GM21360 (cell line): ENCODE measurements at regions not wholly inside any gene's neighbourhood (a gene's known extent, or its start where the extent isn't known, plus 50 kb on each side); places are given as distances from the start of the nearest gene placed in this dataset.

ENCODE experiments used
- ATAC-seq: cut with Tn5 transposase; IDR thresholded peaks from one replicate; pipeline ENCODE4 v1.9.1; 2021; ENCODE audit warnings: mild to moderate bottlenecking, moderate library complexity; ENCODE audit not compliant: unreplicated experiment

DNA sequence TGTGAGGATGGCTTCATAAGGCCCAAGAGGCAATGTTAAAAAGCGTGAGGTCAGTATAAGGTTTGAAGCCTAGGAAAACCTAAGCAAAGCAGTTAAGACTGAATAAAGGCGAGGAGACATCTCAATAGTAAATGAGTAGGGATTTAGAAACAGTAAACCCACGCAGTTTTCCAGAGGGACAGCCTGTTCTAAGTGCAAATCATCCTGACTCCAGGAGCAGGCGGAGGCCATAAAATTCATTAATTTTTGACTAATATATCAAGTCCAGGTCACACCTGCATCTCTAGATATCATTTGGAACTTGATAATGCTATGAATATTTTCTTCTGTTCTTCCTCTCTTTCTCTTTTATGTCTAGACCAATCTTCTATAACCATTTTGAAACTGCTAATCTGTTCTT lies 597.0 kb upstream of the RGS18 start:
- ATAC-seq = no peak

DNA sequence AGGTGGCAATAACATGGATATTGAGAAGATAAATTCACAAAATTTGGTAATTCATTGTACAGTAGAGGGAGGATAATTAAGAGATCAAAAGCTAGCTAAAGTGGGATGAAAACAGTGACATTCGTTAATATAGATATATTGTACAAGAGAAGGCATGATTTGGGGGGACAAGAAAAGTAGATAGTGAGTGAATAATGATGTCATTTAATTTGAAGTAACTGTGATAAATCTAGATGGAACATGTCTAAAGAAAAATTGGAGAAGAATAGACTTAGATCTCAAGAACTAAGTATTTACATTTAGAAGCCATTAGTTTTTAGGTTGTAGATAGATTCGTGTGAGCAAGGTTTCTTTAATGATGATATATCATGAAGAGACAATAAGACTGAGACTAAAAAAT lies 594.0 kb upstream of the RGS18 start:
- ATAC-seq = no peak

GRCh38 chr1:191572479-191572878 lies 585.8 kb upstream of the RGS18 start:
- no peak for ATAC-seq

DNA sequence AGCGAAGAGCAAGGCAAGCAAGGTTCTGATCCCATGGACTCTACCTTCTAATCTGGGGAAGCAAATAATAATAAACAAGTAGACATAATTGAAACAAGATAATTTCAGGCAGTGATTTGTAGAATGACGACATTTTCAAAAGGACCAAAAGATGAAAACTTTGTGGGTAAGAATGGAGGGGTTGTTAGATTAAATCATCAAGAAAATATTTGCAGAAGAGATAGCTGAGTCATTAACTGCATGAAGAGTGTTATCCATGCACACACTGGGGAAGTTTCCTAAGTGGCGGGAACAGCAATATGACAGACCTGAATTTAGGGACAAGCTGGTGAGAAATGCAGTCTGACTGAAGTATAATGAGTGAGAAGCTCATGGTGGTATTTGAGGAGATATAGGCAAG lies 583.1 kb upstream of the RGS18 start:
- ATAC-seq = no peak

- no peak for ATAC-seq
These were observed 582.5 kb upstream of the RGS18 start for GRCh38 chr1:191575746-191576145.

- no peak for ATAC-seq
These were observed 581.0 kb upstream of the RGS18 start for GRCh38 chr1:191577213-191577612.

DNA sequence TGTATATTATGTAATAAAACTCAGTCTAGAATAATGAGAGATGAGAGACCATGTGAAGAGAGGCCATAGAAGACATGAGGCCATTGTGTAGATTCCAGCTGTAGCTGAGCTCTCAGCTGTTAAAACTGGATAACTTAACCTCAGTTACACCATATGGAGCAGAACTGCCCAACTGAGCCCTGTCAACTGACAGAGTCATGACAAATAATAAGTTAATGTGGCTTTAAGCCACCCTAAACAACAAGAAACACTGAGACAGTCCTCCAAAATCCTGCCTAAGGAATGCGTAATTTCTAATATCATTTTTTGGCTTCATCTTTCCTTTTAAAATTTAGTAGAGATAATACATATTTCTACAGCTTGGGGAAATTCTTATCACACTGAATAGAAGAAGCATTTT lies 580.0 kb upstream of the RGS18 start:
- no peak for ATAC-seq

DNA sequence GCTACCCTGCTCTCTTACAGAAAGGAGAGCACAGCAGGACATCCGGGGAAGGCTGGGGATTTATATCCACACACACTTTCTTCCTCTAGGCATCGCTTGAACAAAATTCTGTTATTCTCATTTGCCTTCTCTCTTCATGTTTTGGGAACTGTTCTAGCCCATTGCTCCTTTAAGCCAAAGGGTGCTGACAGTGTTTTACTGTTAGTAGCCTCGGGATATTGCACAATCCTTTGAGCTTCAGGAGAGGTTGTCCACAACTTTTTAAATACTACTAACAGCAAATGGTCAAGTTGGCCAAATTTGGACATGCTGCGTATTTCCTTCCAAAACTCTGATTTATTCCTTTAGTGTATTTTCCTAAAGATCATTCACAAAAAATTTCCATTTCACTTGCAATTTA lies 579.2 kb upstream of the RGS18 start:
- no peak for ATAC-seq

DNA sequence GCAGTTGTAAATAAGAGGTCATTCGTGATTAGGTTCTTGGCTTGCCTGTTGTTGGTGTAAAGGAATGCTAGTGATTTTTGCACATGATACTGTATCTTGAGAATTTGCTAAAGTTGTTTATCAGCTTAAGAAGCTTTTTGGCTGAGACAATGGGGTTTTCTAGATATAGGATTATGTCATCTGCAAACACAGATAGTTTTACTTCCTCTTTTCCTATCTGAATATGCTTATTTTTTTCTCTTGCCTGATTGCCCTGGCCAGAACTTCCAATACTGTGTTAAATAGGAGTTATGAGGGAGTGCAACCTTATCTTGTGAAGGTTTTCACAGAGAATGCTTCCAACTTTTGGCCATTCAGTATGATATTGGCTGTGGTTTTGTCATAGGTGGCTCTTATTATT lies 576.1 kb upstream of the RGS18 start:
- ATAC-seq = peak; percentile 67

- ATAC-seq = no peak
These were observed 573.2 kb upstream of the RGS18 start for GRCh38 chr1:191585095-191585494.

DNA sequence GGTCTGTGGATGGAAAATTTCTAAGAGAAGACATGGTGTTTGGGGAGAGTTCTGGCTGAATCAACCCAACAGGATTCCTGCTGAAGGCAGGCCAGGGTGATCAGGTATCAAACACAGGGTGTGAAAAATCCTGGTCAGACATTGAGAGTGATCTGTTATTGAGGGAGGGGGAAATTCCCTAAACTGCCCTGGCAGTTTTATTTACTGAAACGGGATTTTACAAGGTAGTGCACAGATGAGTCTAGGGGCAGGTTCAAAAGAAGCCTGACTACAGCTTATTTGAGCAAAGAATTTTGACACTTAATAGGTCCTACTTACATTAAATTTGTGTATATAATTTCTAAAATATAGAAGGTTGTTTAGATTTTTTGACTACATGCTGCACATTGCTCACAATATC lies 569.4 kb upstream of the RGS18 start:
- ATAC-seq = no peak

DNA sequence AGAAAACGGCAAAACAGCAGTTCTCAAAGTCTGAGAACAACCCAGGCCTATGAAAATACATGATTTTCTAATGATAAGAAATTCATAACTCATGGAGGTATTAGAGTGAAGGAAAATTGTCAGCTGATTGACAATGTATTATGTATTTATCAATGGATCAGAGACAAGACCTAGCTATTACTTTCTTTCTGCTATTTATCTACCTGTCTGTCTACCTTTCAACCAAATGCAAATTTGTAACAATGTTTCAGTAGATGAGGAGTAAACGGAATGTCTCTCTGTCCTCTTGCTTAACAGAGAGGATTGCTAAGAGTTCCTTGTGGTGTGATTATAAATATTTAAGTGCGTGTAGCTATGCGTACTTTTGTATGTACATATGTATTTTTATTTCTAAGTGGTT lies 568.7 kb upstream of the RGS18 start:
- no peak for ATAC-seq

DNA sequence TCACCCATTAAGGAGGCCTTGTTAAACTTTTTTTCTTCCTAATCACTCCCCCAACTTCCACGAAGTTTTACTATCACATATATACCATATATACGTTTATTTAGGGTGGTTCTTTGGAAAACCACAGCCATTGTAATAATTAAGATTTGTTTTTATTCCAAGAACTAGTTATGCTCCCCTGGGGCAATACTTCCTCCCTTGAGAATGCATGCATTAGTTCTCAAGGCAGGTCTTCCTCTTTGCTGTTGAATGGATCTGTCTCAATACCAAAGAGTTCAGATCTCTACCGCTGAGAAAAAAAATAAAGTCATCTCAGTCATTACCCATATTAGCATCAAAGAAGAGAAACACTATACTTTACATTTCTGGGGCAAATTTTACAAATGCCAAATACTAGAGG lies 567.7 kb upstream of the RGS18 start:
- ATAC-seq = no peak

DNA sequence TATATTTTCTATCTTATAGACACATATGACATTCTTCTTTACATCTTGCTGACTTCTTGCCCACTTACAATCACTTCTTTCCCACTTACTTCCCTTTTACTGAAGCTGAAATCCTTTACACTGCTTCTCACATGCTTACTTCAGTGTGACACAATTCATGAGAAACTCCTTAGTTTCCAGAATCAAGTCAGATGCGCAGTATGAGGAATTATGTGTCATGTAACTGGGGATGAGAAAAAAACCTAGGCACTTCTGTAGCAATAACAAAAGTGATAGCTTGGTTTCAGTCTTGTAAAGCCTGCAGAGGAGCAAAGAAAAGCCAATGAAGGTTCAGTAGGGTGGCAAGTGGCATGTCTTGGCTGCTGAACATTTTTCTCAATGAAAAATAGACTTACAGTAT lies 566.2 kb upstream of the RGS18 start:
- no peak for ATAC-seq

DNA sequence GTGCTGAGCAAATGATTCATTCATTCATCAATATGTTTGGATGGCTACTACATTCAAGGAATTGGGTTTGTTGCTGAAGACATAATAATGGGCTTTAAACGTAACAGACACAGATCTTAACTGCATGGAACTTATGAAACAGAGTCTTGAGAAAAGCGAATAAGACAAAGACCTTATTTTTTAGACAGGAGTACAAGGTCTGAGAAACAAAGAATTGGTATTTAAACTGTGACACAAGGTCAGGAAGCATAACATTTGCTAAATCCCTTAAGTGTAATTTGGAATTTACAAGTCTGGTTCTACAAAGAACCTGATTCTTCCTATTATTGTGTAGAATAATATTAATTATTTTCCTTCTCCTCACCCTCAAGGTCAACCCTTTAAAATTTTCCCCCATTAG lies 565.4 kb upstream of the RGS18 start:
- ATAC-seq = no peak

DNA sequence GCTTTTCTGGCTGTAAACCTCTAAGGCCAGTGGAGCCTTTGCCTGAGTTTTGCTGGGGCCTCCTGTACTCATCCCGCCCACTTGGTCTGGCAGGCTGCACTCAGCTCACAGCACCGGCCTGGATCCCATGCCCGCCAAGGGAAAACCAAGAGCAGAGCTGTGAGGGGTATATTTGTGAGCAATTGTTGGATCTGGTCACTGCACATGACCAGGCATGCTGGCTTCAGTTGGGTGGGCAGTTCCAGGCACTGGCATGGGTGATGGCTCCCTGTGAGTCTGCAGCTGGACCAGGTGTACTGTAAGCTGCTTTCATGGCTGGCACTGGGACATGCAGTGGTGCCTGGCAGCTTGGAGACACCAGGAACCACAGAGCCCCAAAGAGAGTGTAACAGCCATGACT lies 563.1 kb upstream of the RGS18 start:
- no peak for ATAC-seq

GRCh38 chr1:191608367-191608766 lies 549.9 kb upstream of the RGS18 start:
- no peak for ATAC-seq

- ATAC-seq = no peak
These were observed 549.0 kb upstream of the RGS18 start for GRCh38 chr1:191609305-191609704.

GRCh38 chr1:191615101-191615821 lies 543.0 kb upstream of the RGS18 start:
- ATAC-seq = no peak

- no peak for ATAC-seq
These were observed 540.1 kb upstream of the RGS18 start for GRCh38 chr1:191618181-191618580.

GRCh38 chr1:191620883-191621282 lies 537.4 kb upstream of the RGS18 start:
- ATAC-seq = no peak

- no peak for ATAC-seq
These were observed 534.2 kb upstream of the RGS18 start for GRCh38 chr1:191624044-191624443.

GRCh38 chr1:191629836-191630235 lies 528.4 kb upstream of the RGS18 start:
- no peak for ATAC-seq
